GM10266 (cell line): ENCODE measurements at regions not wholly inside any gene's neighbourhood (a gene's known extent, or its start where the extent isn't known, plus 50 kb on each side); places are given as distances from the start of the nearest gene placed in this dataset.

Experiments
- DNase-seq: peaks from one replicate; pipeline ENCODE4 v3.0.0; 2012; ENCODE audit errors: extremely low spot score
- CTCF ChIP-seq: IDR thresholded peaks from 2 replicates; pipeline ENCODE4 v1.5.1; 2012; ENCODE audit warnings: mild to moderate bottlenecking, low read depth; ENCODE audit not compliant: control insufficient read depth, insufficient read depth; ENCODE audit errors: missing control alignments

DNA sequence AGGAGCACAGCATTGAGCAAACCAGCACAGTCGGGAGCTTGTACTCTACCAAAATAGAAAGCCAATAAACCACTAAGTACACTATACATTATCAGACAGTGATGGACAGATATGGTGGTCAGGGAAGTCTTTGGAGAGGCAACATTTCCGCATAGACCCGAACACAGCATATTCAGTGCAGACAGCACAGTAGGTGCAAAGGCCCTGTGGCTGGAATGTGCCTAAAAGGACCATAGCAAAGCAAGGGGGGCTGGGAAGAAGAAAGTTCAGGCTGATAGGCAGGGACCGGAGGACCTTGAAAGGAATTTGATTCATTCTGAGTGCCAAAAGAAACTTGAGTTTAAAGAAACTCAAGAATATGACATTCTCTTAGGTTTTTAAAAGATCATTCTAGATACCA lies 92.0 kb upstream of the GALNT2 start:
- no peak for DNase-seq

DNA sequence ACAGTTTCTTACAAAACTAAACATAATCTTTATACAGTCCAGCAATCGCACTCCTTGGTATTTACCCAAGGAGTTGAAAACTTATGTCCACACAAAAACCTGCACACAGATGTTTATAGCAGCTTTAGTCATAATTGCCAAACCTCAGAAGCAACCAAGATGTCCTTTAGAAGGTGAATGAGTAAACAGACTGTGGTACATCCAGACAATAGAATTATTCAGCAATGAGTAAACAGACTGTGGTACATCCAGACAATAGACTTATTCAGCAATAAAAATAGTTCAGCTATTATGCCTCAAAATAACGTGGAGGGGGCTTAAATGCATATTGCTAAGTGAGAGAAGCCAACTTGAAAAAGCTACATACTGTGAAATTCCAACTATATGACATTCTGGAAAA lies 87.0 kb upstream of the GALNT2 start:
- no peak for DNase-seq
- no peak for TF ChIP-seq CTCF

More for the DNA sequence above, 92.0 kb upstream of the GALNT2 start:
- no peak for TF ChIP-seq CTCF

GRCh38 chr1:229981736-229982135 lies 85.3 kb upstream of the GALNT2 start:
- no peak for TF ChIP-seq CTCF
- no peak for DNase-seq

DNA sequence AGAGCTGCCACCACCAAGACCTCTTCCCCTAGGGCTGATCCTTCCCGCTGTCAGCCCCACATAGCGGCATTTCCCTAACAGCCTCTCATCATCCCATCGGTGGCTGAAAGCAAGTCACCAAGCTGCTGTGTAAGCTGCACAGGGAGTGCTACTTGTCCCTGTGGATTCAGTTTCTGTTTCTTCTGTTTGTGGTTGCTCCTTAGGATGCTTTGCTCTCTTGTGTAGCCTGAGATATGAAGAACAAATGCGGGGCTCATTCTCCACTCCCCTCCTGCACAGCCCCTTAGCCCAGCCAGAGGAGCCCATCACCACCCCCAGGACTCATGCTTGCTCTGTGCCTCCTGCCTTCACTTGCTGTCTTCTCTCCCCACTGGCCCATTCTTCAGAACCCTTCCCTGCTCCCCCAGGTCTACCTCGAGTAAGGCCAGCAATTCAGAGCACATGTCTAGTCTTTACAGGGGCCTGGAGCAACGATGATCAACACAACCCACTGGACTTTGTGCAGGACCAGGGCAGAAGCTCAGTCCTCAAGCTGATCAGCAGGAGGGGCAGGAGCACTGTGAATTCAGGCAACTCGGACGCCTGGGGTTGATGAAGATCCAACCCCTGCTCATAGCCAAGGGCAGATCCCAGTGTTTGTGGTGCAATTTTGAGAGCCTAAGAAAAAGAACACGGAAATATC lies 82.6 kb upstream of the GALNT2 start:
- DNase-seq: no peak
- no peak for TF ChIP-seq CTCF

- no peak for DNase-seq
- TF ChIP-seq CTCF: no peak
Observed at GRCh38 chr1:229984992-229985612, 81.9 kb upstream of the GALNT2 start.

DNA sequence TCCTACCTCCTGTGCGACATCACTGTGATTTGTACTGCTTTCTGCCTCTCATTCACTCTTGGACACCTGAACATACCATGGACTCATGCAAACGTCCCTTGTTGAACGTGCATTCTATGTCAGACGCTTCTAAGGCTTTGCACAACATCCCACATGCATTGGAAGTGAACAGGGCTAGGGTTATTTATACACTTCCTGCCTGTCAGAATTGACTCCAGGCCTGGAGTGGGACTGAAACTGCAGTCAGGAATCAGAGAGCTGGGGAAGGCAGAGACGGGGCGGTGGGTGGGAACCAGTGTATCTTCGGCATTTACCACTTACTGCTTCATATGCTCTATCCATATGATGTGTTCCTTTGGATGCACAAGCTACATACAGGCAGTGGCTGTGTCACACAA lies 81.4 kb upstream of the GALNT2 start:
- no peak for DNase-seq
- no peak for TF ChIP-seq CTCF

DNA sequence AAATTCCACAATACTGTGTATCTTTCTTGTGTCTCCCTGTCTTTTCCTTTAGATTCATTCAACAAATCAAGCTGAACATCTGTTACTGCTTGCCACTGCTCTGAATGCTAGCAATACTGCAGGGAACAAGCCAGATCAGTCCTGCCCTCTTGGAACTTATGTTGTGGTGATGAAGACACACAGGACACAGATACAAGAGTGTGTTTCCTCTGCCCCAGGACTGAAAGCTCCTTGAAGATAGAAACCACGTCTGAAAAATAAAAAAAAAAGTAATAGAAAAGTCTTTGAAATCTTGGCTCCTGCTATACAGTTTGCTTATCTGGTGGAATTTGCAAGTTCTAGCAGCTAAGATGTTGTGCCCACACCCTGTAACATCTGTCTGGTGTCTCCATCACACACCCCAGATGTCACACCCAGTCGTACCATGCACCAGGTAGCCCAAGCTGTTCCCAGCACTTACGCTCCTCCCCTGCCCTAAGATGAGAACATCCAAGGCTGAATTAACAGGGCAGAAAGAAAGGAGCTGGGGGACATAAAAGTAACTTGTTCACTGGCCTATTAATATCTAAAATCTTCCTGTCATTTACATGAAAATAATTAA lies 80.2 kb upstream of the GALNT2 start:
- no peak for DNase-seq
- TF ChIP-seq CTCF: no peak
